Naive B cell (primary cell): ENCODE measurements at regions not wholly inside any gene's neighbourhood (a gene's known extent, or its start where the extent isn't known, plus 50 kb on each side); places are given as distances from the start of the nearest gene placed in this dataset.
"Not testable (repeated sequence)": the region's sequence is repeated elsewhere in the genome, so short reads cannot be mapped to it uniquely, and the experiment has no call there.

Source experiments
- ATAC-seq, 2 donors: fragments of 150-1000 bp; cut with Tn5 transposase; 2 replicates each; pipeline ENCODE4 v1.10.0; 2021; ENCODE audit warnings: low read depth in 2 of 2, mild to moderate bottlenecking in 2 of 2, moderate library complexity in 2 of 2
- DNase-seq: peaks from one replicate; pipeline ENCODE4 v3.0.0; 2022
- H3K27ac Mint-ChIP-seq, 6 donors: one replicate each; pipeline ENCODE4 v1.8.0; 2020 to 2022; ENCODE audit warnings: mild to moderate bottlenecking in 6 of 6, mixed read lengths in 6 of 6, moderate library complexity in 5 of 6, inconsistent platforms in 2 of 6
- H3K27me3 Mint-ChIP-seq, 3 donors: one replicate each; pipeline ENCODE4 v1.8.0; 2021 to 2022; ENCODE audit warnings: mixed read lengths in 3 of 3, mild to moderate bottlenecking in 1 of 3
- H3K36me3 Mint-ChIP-seq, 2 donors: one replicate each; pipeline ENCODE4 v1.8.0; 2020 to 2022; ENCODE audit warnings: mixed read lengths in 2 of 2, inconsistent platforms in 1 of 2, mild to moderate bottlenecking in 1 of 2
- H3K4me1 Mint-ChIP-seq, 3 donors: one replicate each; pipeline ENCODE4 v1.8.0; 2020 to 2022; ENCODE audit warnings: mixed read lengths in 3 of 3, inconsistent platforms in 1 of 3, mild to moderate bottlenecking in 1 of 3, moderate library complexity in 1 of 3
- H3K4me3 Mint-ChIP-seq, 8 donors: one replicate each; pipeline ENCODE4 v1.8.0; 2020 to 2022; ENCODE audit warnings: mild to moderate bottlenecking in 8 of 8, mixed read lengths in 8 of 8, moderate library complexity in 8 of 8, inconsistent platforms in 2 of 8
- H3K9me3 Mint-ChIP-seq, 7 donors: one replicate each; pipeline ENCODE4 v1.8.0; 2020 to 2022; ENCODE audit warnings: mixed read lengths in 7 of 7, mild to moderate bottlenecking in 5 of 7, inconsistent platforms in 2 of 7, moderate library complexity in 1 of 7

DNA sequence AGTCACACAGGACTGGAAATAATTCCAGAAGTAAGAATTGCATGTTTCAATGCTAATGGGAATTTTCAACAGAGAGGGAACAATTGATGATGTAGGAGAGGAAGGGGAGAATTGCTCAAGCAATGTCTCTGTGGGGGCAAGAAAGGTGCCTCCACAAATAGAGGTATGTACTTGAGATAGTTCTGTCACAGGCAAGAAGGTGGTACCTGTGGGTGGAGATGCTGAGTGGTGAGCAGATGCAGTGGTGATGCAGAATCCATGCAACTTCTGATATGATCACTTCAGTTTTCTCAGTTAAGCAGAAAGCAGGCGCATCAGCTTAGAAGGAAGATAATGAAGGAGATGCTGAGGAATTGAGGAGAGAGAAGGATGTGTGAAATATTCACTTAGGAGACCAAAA, 55.1 kb upstream of the SEC24B start:
- H3K4me1 Mint-ChIP-seq = no peaks in the 10 kb centered on the region
- no peaks in the 10 kb centered on the region for H3K36me3 Mint-ChIP-seq
- H3K27me3 Mint-ChIP-seq = no peaks in the 10 kb centered on the region
- H3K9me3 Mint-ChIP-seq = no peaks in the 10 kb centered on the region
- no peak overlapping the region for H3K27ac Mint-ChIP-seq
- ATAC-seq (no peak), DNase-seq (no peak)
- no peak overlapping the region for H3K4me3 Mint-ChIP-seq

DNA sequence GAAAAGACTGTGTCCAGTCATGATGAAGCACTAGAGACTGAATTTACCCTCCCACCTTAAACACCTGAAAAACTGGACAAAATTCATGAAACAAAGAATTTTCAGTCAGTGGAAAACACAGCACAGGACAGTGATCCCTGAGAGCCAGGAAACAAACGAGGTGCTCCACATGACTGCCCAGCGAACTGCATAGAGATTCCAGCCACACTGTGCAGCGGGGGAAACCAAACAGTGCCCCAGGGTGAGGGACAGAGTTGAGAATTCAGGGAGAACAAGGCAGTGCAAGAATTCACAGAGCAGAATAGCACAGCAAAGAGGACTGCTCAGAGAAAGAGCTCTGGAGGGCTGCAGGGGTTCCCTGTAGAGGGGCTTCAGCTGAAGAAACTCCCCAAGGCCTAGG, 55.5 kb upstream of the SEC24B start:
- H3K4me1 Mint-ChIP-seq = no peaks in the 10 kb centered on the region
- H3K27me3 Mint-ChIP-seq = no peaks in the 10 kb centered on the region
- H3K9me3 Mint-ChIP-seq = no peaks in the 10 kb centered on the region

DNA sequence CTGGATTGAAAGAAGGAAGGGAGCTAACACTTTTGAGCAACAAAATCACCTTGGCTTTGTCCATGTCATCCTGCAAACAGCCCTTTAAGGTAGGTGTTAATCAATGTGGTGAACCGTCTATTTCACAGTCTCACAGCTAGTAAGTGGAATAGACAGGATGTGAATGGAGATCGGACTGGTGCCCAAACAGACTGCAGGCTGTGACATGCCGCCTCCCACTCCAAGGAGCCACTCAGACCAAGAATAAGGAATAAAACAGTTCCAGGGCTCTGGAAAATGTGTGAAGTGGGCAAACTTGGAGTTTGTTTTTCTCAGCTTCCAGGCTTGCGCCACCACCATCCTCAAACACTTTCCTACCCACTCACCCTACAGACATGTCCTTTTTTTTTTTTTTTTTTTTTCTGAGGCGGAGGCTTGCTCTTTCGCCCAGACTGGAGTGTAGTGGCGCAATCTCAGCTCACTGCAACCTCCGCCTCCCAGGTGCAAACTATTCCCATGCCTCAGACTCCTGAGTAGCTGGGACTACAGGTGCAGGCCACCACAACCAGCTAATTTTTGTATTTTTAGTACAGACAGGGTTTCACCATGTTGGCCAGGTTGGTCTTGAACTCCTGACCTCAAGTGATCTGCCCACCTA, 57.7 kb upstream of the SEC24B start:
- DNase-seq = no peak
- H3K36me3 Mint-ChIP-seq = no peaks in the 10 kb centered on the region
- H3K4me1 Mint-ChIP-seq = no peaks in the 10 kb centered on the region
- no peaks in the 10 kb centered on the region for H3K9me3 Mint-ChIP-seq
- no peak overlapping the region for H3K27ac Mint-ChIP-seq
- H3K4me3 Mint-ChIP-seq = no peak overlapping the region
- no peak for ATAC-seq
- H3K27me3 Mint-ChIP-seq = peaks cover 11 to 15% (median 11%) of the 10 kb centered on the region in 3 donors

More for the DNA sequence above, 55.5 kb upstream of the SEC24B start:
- Mint-ChIP-seq H3K27ac (no peak overlapping the region), H3K36me3 (no peaks in the 10 kb centered on the region), H3K4me3 (no peak overlapping the region)
- DNase-seq (no peak), ATAC-seq (no peak)

DNA sequence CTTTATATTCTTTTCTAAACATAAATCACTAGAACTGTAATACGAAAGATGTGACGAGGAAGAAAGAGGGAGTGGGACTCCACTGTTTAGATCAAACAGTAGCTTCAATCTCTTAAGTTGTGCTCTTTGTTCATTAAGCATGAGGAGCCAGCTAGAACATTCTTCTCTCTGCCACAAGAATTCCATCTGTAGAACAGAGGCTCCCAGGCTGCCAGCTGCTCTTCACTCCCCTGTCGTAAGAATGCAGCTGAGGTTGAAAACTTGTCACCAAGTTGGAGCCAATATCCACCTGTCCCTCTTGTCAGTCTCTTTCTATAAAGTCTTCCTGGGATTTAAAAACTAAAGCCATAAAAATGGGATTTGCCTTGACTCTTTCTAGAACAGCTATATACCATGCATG, 65.0 kb upstream of the SEC24B start:
- no peak for ATAC-seq
- Mint-ChIP-seq H3K27ac (no peak overlapping the region), H3K9me3 (peaks cover 0 to 4% (median 0%) of the 10 kb centered on the region in 7 donors), H3K27me3 (peaks cover 23 to 41% (median 27%) of the 10 kb centered on the region in 3 donors), H3K4me1 (no peaks in the 10 kb centered on the region), H3K36me3 (no peaks in the 10 kb centered on the region), H3K4me3 (no peak overlapping the region)
- no peak for DNase-seq

DNA sequence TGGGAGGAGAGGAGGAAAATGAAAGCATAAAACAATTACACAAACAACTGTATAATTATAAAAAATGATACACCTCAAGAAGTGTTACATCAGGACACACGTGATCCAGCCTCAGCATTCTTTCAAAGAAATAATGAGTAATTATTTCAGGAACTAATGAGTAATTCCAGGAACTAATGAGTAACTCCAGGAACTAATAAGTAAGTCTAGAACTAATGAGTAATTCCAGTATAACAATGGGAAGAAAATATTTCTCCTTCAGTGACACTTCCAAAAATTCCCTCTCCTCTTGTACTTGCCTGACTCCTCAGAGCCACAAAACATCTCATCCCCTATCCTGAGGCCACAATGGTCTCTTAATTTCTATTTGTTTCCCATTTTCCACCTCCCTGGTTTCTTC, 63.5 kb upstream of the COL25A1 start:
- Mint-ChIP-seq H3K4me1 (no peaks in the 10 kb centered on the region), H3K27me3 (peaks cover 19 to 26% (median 25%) of the 10 kb centered on the region in 3 donors), H3K4me3 (no peak overlapping the region), H3K27ac (no peak overlapping the region), H3K9me3 (peaks cover 0 to 4% (median 0%) of the 10 kb centered on the region in 7 donors), H3K36me3 (no peaks in the 10 kb centered on the region)
- DNase-seq (no peak), ATAC-seq (no peak)

DNA sequence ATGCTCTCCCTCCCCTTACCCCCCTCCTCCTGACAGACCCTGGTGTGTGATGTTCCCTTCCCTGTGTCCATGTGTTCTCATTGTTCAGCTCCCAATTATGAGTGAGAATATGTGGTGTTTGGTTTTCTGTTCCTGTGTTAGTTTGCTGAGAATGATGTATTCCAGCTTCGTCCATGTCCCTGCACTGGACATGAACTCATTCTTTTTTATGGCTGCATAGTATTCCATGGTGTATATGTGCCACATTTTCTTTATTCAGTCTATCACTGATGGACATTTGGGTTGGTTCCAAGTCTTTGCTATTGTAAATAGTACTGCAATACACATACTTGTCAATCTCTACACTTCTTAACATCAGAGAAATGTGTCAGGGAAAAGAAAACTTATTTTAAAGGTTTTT, 62.8 kb upstream of the COL25A1 start:
- H3K27ac Mint-ChIP-seq, H3K9me3 Mint-ChIP-seq, H3K36me3 Mint-ChIP-seq, H3K4me3 Mint-ChIP-seq, H3K4me1 Mint-ChIP-seq, ATAC-seq, DNase-seq: not testable (repeated sequence)
- peaks cover 19 to 28% (median 26%) of the 10 kb centered on the region in 3 donors for H3K27me3 Mint-ChIP-seq

DNA sequence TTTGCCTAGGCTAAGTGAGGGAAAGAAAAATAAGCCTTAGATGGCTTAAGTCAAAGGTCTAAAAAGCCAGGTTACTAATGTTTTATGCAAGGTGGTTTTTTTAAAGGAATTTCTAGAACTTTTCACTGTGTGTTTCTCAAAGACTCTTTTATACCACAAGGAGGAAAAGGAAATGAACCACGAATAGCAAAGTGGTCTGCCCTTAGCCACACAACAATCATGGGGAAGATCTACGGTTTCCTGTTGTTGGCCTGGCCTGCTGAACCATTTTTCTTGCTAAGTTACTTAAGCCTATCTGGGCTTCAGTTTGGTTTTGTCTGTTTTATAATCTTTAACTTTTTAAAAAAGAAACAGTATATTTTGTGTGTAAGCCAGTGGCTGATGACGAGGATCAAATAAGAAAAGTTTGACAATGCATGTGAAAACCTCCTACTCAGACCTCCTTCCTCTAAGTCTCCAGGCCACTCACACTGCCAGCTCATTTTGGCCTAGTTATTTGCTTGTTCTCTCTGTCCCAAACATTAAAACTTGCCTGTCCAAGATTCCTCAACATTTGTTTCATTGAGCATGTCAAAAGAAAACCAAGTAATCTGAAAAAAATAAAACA, 56.7 kb upstream of the COL25A1 start:
- Mint-ChIP-seq H3K9me3 (no peaks in the 10 kb centered on the region), H3K27me3 (peaks cover 0 to 26% (median 24%) of the 10 kb centered on the region in 3 donors), H3K27ac (no peak overlapping the region), H3K36me3 (no peaks in the 10 kb centered on the region), H3K4me3 (no peak overlapping the region), H3K4me1 (peaks cover 0 to 7% (median 3%) of the 10 kb centered on the region in 3 donors)
- ATAC-seq (no peak), DNase-seq (no peak)

DNA sequence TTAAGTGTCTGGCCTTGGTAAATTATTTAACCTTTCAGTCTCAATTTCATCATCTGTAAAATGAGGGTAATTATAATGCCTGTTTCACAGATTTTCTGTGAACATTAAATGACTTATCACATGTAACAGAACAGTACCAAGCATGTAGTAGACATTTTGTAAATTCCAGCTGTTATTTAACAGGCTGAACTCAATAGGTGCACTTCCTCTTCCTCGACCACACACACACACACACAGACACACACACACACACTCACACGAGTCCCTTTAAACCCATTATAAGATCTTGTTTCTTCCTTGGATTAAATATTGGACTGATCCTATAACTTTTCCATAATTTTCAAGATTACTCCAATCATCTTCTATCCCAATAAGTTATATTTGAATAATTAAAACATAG, 53.4 kb upstream of the COL25A1 start:
- DNase-seq = no peak
- Mint-ChIP-seq H3K4me3 (no peak overlapping the region), H3K4me1 (peaks cover 0 to 7% (median 3%) of the 10 kb centered on the region in 3 donors), H3K27me3 (peaks cover 10 to 31% (median 25%) of the 10 kb centered on the region in 3 donors), H3K9me3 (no peaks in the 10 kb centered on the region), H3K27ac (peak overlapping the region in 1 of 6 donors; percentile 28), H3K36me3 (no peaks in the 10 kb centered on the region)
- no peak for ATAC-seq

DNA sequence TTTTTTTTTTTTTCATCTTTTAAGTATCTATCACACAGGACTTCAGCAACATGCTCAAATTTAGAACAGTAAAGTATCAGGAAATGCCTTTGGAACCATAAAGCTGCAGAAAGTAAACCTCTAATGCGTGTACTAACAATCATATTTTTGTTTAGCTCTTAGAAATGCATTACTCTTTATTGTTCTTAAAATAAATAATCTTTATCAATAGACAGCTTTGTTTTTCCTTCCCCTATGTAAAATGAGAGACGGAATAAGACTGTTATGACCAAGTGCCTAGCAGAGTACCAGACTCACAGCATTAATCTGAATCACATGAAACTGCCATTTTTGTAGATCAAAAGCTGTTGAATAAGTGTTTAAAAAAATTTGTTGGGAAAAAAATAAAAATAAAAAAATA, 50.5 kb upstream of the COL25A1 start:
- Mint-ChIP-seq H3K27me3 (peaks cover 16 to 34% (median 24%) of the 10 kb centered on the region in 3 donors), H3K9me3 (peaks cover 0 to 11% (median 5%) of the 10 kb centered on the region in 7 donors), H3K4me1 (no peaks in the 10 kb centered on the region), H3K27ac (no peak overlapping the region), H3K4me3 (no peak overlapping the region), H3K36me3 (no peaks in the 10 kb centered on the region)
- DNase-seq = no peak
- no peak for ATAC-seq
